Left lobe of liver (tissue), 2 donors: ENCODE measurements at regions not wholly inside any gene's neighbourhood (a gene's known extent, or its start where the extent isn't known, plus 50 kb on each side); places are given as distances from the start of the nearest gene placed in this dataset.
"Not testable (repeated sequence)": the region's sequence is repeated elsewhere in the genome, so short reads cannot be mapped to it uniquely, and the experiment has no call there.

Source experiments
- ATAC-seq: fragments of 200-7000 bp; cut with Tn5 transposase; one replicate; pipeline ENCODE4 v1.9.1; 2020; ENCODE audit warnings: mild to moderate bottlenecking, moderate library complexity
- DNase-seq: peaks from one replicate; pipeline ENCODE4 v3.0.0-alpha.2; 2020; ENCODE audit warnings: low spot score
- donor health status: DM: no; HTN: no; CAD: no; lungs with moderate emphysema.
- donor health status: DM: no; HTN: yes; CAD: no.

DNA sequence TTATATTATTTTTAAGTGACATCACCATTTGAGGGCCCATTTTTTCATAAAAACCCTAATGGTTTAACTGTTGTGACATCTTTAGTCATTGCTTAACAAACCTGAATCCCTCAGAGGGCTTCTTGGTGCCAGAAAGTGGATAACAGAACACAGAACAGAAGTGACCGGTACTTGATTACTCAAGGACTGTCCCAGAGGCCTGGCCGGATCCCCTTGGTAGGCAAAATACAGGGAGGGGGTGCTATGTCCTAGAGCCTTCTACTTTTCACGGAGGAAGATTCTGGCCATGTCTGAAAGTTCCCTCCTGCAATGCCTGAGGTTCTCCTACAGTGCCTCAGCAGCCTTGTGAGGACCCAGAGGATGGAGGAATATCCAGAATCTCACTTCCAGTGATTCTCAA is 94.3 kb upstream of the DCLK2 start:
- ATAC-seq: no peak

DNA sequence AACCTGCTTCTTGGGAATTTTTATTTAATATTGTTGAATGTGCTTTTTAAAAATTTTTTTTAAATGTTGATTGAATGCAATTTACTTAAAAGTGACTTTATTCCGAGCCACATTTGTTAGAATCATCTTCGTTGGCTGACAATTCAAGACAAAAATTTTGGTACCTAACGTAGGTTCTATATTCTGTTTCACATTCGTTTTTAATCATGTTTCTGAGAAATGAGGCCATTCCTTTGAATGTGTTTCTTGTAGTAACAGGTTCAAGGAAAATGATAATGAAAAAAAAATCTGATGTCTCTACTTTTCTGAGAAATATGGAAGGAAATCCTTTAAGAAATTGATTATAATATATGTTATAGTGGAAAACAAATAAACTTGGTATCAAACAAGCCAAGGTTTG is 92.3 kb upstream of the DCLK2 start:
- no peak for ATAC-seq
- no peak for DNase-seq

More for the DNA sequence above, 94.3 kb upstream of the DCLK2 start:
- DNase-seq: no peak

DNA sequence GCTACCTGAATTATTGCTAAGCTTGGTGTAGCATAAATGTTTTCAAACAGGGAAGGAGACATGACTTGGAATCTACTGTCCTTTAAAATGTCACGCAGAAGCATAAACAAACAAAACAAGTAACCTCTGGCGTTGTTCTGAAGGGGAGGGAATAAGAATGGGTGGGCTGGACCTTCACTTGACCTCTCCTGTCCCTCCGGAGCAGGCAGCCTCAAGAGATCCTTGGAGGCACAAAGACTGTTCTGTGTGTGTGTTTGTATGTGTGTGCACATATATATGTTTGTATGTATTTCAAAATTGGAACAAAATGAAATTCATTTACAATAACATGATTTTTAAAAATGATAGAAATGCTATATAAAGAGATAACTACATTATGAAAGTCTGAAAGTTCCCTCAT is 91.3 kb upstream of the DCLK2 start:
- DNase-seq (no peak), ATAC-seq (no peak)

DNA sequence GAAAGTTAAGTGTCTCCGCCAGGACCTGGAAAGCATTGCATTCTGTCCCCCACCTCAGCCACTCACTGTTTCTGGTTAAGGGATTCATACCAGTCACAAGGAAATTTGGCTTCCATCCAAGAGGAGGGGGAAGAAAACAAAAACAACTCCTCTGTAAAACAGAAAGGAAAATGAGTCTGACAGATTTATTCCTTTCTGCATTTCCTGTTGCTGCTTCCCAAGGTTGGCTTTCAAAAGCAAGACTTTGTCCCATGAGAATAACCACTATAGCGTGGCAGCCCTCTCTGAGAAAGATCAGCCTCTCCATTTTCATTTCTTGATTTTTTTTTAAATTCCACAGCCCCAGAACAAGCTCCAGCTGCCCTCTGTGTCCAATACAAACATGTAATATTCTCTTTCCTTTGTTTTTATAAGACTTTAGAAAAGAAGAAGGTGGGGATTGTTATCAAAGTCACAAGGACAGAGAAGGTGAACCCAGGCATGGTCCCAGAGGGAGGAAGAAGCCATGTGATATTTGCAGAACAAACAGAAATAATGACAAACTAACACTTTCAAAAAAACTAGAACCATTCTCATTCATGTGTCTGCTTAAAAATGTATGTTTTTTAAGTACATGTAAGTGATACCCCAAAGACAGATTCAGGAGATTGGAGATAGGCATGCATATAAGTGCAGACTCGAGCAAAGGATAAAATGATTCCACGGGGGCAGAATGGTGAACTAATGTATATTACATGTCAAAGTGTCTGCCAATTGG is 90.7 kb upstream of the DCLK2 start:
- no peak for DNase-seq
- no peak for ATAC-seq

DNA sequence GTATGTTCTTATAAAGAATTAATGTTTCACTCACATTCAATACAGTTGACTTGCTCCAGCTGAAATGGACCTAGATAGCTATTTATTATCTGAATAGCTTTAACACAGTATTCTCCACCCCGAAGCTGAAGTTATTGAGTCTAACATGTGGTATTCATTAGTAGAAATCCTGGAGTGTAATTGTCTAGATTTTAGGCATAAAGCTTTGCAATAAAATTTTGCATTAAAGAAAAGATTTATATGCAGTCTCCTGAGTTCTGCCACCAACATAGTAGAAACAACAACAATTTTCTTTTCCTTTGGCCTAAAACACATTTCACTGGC is 90.2 kb upstream of the DCLK2 start:
- ATAC-seq (no peak), DNase-seq (no peak)

DNA sequence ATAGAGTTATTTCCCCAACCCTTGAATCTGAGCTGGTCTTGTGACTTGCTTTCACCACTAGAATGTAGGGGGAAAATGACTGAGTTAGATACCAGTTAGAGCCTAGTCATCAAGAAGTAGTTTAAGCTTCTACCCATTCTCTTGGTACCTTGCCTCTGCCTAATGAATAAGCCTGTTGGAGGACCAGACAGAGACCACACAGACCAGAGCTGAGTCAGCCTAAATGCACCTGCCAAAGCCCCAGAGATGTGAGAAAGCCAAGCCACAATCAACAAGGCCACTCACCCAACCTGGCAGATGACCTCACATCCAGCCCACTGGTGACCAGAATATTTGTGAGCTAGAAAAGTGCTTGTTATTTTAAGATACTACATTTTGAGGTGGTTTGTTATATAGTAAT is 85.2 kb upstream of the DCLK2 start:
- DNase-seq: no peak

DNA sequence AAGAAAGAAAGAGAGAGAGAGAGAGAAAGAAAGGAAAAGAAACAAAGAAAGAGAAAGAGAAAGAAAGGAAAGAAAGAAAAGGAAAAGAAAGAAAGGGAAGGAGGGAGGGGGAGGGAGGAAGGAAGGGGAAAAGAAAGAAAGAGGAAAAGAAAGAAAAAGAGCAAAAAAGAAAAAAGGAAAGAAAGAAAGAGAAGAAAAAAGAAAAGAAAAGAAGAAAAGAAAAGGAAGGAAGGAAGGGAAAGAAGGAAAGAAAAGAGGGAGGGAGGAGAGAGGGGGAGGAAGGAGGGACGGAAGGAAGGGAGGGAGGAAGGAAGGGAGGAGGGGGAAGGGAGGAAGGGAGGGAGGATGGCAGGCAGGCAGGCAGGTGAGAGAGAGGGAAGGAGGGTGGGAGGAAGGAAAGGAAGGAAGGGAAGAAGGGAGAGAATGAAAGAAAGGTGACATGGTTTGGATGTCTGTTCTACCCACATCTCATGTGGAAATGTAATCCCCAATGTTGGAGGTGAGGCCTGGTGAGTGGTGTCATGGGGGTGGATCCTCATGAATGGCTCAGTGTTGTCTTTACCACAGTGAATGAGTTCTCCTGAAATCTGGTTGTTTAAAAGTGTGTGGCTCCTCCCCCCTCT is 83.0 kb upstream of the DCLK2 start:
- DNase-seq (no peak), ATAC-seq (no peak)

More for the DNA sequence above, 85.2 kb upstream of the DCLK2 start:
- ATAC-seq: no peak

DNA sequence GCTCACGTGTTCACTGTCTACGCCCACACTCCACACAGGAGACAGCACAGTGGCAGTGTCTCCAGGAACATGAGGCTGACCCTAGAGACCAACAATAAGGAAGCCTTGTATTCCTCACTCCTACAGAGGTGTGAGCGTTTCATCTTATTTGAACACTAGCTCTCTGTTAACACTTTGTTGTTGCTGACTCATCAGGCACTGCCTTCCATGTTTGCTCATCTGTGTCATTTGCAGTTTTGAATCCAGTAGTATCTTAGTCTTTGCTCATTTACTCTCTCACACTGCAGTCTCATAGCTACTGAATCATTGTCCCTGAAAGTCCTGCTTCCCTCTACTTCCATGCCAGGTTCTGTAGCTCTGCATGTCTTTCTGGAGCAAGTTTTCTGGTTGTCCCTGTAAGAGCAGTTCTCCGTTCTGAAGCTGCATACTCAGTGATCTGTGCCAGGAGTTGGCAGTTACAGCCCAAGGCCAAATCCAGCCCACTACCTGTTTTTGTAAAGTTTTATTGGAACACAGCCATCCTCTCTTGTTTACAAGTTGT is 80.3 kb upstream of the DCLK2 start:
- DNase-seq: no peak
- peak; percentile 52 for ATAC-seq

DNA sequence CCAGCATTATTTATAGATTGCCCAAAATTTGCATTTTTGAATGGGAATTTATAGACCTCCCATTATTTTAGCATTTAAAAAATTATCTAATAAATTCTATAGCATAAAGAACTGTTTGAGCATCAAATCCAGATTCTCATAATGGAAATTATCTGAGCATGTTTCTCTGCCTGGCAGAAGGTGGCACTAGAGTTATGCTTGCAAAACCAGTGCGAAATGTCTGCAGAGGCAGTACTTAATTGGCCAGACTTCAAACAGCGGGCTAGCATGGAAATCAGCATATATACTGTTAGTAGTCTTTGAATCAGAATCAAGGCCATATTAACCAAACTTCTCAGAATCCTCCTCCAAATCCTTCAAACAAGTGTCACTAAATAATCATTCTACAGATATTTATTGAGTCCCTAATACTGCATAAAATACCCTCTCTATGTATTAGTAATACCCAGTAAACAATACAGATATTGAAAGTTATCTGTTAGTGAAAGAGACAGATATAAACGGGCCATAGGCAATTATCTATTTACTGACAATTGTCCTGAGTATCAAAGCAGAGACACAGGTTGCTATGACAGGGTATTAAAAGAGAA is 78.7 kb upstream of the DCLK2 start:
- ATAC-seq (peak; percentile 89), DNase-seq (no peak)

DNA sequence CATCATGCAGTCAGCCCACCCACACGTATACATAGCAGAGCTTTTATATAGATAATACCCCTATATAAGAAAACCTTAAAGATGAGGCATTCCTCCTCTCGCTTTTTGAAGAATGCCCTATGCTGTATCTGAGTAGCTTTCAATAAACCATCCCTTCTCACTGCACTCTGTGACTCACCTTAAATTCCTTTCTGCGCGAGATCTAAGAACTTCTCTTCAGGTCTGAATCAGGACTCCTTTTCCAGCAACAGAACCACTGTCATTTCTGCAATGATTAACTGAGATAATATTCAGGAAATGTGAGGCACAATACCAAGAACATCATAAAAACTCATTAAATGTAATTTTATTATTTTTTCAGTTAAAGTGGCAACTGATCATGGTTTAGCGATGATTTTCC is 76.4 kb upstream of the DCLK2 start:
- ATAC-seq: no peak
- DNase-seq: no peak

DNA sequence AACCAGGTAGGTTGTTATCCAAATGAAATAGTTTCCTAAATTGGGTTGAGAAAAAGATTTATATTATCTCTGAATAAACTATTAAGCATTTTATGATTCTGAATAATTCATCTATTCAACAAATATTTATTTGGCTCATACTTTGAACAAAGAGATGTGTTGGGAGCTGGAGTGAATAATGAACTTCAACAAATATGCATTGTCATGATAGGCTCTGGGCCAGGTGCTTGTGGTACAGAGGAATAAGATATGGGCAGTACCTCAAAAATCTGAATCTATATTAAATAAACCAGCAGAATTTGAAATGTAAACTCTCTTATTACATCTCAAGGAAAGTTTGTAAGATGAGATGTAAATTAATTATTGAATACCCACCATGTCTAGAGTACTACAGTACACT is 75.7 kb upstream of the DCLK2 start:
- no peak for DNase-seq
- ATAC-seq: no peak

DNA sequence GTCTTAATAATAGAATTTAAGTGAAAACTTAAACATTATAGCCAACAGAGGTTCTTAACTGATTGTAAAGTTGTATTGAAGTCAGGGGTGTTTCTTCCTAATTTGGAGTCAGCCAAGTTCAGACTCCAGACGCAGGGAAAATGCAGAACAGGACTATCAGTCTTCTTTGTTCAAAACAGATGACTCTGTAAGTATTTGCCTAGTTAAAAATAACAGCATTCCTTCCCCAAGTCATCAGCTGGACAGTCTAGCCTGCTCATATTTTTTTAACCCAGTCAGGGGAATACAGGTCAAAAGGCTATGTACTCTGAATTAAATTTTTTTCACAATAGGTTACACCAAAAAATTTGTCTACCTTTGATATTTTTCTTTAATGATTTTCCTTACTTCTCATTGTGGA is 73.8 kb upstream of the DCLK2 start:
- ATAC-seq (peak; percentile 31), DNase-seq (no peak)

DNA sequence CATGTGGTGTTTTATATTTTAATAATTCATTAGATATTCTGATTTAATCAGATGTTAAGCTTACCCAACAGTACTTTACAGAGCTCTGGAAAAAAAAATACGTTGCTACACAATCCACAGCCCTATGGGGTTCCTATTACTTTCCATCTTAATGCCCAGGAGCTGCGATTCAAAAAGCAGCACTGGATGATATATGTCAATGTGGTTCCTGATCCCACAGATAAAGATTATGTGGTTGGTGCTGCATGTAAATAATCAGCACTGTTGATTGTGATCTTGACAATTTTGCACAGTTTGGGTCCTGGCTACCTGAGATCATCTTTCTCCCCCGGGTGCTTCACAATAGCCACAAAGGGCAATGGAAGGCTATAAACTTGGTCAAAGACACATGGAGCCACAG is 72.7 kb upstream of the DCLK2 start:
- DNase-seq (no peak), ATAC-seq (no peak)

DNA sequence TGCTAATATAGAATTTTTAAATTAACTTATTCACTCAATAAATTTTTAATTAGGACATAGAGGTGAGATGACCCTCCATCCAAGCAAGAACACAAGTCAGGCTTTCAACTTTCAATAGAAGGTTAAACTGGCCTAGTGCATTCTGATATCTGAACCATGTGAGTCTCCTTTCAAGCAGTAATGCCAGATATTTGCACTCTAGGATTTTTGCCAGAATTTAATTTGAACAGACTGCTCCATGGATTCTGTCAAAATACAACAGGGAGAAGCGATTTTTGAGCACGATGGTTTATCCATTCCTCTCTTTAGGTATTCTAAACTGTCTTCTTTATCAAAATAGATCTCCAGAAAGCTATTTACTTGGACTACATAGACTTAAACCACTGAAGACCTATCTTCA is 72.0 kb upstream of the DCLK2 start:
- ATAC-seq: peak; percentile 85
- DNase-seq: no peak

DNA sequence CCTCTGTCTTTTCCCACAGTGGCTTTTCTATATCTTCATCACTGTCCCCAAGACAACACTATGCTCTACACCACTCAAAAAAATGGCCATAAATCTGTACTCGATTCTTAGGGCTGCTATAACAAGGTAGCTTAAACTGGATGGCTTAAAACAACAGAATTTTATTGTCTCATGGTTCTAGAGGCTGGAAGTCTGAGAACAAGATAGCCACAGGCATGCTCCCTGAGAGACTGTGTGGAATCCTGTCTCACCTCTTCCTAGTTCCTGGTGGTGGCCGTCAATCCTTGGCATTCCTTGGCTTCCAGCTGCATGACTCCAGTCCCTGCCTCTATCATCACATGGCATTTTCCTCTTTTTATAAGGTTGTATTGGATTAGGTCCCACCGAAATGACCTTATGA is 70.7 kb upstream of the DCLK2 start:
- no peak for ATAC-seq
- no peak for DNase-seq

DNA sequence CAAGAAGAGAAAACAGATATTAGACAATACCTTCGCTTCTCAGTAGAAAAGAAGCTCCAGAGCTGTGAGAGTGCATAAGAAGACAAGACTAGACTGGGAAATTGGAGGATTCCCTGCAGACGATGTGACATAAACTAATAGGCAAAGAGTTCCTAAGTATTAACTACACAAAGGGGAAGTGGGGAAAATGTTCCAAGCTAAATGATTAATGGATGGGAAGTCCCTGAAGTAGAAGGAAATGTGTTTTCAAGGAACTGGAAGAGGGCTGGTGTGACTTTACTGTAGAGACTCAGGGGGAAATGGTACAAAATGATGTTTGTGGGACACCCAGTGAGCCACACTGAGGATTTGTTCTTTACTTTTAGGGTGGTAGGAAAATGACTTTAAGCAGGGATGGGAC is 69.7 kb upstream of the DCLK2 start:
- DNase-seq: no peak
- ATAC-seq: no peak

DNA sequence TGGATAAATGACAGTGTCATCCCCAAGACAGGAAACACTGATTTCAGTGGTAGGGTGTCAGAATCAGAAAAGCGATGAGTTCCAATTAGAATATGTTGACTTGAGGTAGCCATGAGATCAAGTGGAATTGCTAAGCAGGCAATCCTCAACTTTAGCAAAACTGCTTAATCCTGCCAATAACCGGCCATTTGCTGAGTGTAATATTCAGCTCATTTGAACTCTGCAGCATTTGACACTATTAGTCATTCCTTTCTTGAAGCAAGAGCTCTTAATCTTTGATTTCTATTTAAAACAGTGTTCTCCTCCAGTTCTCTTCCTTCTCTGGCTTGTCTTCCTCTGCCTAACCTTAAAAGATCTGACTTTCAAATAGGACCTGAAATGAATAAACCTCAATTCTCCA is 68.7 kb upstream of the DCLK2 start:
- ATAC-seq: no peak
- no peak for DNase-seq

DNA sequence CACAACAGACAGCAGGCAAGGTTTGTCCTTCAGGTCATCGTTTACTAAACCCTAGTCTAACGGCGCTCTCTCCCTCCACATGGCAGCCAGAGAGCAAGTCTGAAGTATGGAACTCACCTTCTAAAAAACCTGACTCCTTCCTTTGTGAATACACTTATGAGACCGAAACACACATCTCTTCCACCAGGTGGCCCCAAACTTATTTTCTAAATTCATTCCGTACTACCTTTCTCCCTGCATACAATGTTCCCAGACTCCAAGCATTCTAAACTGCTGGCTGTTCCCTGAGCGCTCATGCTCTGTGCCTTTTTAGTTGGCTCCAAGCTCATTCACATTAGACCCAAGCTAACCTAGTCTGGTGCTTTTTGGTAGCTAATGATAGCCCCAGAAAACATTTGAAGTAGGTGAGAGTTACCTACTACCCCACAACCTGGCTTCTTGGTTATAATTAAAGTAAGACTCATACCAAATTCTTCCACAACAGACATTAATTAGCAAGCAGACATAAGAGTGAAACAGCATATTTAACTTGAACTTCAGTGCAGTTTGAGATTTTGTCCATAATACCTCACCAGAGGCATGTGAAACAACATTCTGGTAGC is 67.6 kb upstream of the DCLK2 start:
- DNase-seq (no peak), ATAC-seq (peak; percentile 94)

DNA sequence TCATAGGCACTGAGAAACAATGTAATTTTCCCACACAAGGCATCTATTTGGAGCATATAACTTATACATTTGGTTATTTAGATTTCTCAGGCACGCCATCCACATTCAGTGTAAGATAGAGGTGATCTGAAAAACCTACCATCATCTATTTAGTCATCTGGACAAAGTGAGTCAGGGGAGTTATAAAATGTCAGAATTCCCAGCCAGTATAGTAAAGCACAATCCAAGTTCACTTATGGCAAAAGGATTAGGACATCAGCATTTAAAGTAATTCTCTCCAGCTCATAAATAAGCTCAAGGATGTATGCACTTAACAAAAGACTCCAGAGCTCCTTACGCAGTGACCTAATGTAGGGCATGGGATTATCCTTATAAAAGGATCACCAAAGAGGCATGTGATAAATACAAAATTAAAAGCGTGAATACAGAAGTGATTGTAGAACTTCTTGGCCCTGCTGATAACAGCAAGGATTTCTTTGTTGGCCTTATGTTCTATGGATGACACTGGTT is 65.3 kb upstream of the DCLK2 start:
- no peak for DNase-seq
- no peak for ATAC-seq

DNA sequence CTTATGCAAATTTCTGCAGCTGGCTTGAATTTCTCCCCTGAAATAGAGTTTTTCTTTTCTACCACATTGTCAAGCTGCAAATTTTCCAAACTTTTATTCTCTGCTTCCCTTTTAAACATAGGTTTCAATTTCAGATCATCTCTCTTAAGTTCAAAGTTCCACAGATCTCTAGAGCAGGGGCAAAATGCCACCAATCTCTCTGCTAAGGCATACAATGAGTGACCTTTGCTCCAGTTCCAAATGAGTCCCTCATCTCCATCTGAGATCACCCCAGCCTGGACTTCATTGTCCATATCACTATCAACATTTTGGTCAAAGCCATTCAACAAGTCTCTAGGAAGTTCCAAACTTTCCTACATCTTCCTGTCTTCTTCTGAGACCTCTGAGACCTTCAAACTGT is 62.3 kb upstream of the DCLK2 start:
- not testable (repeated sequence) for DNase-seq
- peak; percentile 45 for ATAC-seq

DNA sequence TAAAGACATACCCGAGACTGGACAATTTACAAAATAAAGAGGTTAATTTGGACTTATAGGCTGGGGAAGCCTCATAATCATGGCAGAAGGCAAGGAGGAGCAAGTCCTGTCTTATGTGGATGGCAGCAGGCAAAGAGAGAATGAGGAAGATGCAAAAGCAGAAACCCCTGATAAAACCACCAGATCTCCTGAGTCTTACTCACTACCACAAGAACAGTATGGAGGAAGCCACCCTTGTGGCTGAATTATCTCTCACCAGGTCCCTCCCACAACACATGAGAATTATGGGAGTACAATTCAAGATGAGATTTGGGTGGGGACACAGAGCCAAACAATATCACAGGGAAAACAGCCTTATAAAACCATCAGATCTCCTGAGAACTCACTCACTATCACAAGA is 61.6 kb upstream of the DCLK2 start:
- not testable (repeated sequence) for ATAC-seq, DNase-seq

DNA sequence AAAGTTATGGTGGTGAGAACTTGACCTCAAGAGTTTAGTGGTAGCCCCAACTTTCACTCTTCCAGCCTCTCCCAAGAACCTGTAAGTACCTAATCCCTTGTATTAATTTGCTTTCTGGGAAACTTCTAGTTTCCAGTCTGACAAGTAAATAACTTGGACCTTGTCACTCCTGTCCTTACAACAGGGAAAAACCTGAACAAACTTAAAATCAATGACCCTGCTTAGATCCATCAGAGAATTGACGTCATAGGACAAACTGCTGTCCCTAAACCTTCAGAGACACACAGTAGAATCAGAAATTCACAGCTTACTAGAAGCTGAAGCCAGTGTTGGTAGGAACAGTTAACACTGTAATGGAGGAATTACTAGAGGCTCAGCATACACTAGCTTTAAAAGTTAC is 60.0 kb upstream of the DCLK2 start:
- peak; percentile 74 for ATAC-seq
- no peak for DNase-seq
